H9 (cell line): ENCODE measurements at regions not wholly inside any gene's neighbourhood (a gene's known extent, or its start where the extent isn't known, plus 50 kb on each side); places are given as distances from the start of the nearest gene placed in this dataset.

Experiments used
- DNase-seq: peaks from one replicate; pipeline ENCODE4 v3.0.0-alpha.2; 2017
- H2AFZ ChIP-seq: one replicate; pipeline ENCODE4 v1.6.1; 2013; ENCODE audit warnings: mild to moderate bottlenecking, low read length, control low read depth, moderate library complexity
- H2AK5ac ChIP-seq: 2 replicates; pipeline ENCODE4 v1.6.1; 2013; ENCODE audit warnings: low read length, control low read depth, mixed read lengths; ENCODE audit not compliant: insufficient read length
- H2BK120ac ChIP-seq: one replicate; pipeline ENCODE4 v1.6.1; 2013; ENCODE audit warnings: low read depth, mild to moderate bottlenecking, low read length, control low read depth, inconsistent platforms; ENCODE audit not compliant: poor library complexity, severe bottlenecking
- H2BK12ac ChIP-seq: 2 replicates; pipeline ENCODE4 v1.6.1; 2013; ENCODE audit warnings: low read length, control low read depth, mixed read lengths, low read depth; ENCODE audit not compliant: insufficient read length
- H2BK15ac ChIP-seq: 2 replicates; pipeline ENCODE4 v1.6.1; 2013; ENCODE audit warnings: low read depth, low read length, control low read depth
- H2BK20ac ChIP-seq: one replicate; pipeline ENCODE4 v1.6.1; 2013; ENCODE audit warnings: low read depth, mild to moderate bottlenecking, low read length, control low read depth, inconsistent platforms; ENCODE audit not compliant: poor library complexity, severe bottlenecking
- H2BK5ac ChIP-seq: 2 replicates; pipeline ENCODE4 v1.6.1; 2013; ENCODE audit warnings: low read length, control low read depth, mixed read lengths; ENCODE audit not compliant: insufficient read length
- H3K14ac ChIP-seq: 2 replicates; pipeline ENCODE4 v1.6.1; 2013; ENCODE audit warnings: low read length, control low read depth; ENCODE audit not compliant: insufficient read depth
- H3K18ac ChIP-seq: 2 replicates; pipeline ENCODE4 v1.6.1; 2013; ENCODE audit warnings: low read depth, mild to moderate bottlenecking, mixed read lengths, low read length, control low read depth; ENCODE audit not compliant: insufficient read length
- H3K23ac ChIP-seq: 2 replicates; pipeline ENCODE4 v1.6.1; 2013; ENCODE audit warnings: low read length, control low read depth, mixed read lengths, low read depth; ENCODE audit not compliant: insufficient read length
- H3K23me2 ChIP-seq: 2 replicates; pipeline ENCODE4 v1.6.1; 2013; ENCODE audit warnings: low read depth, mild to moderate bottlenecking, mixed read lengths, low read length, control low read depth; ENCODE audit not compliant: insufficient read length, poor library complexity, severe bottlenecking
- H3K27ac ChIP-seq: 2 replicates; pipeline ENCODE4 v1.5.1; 2013; ENCODE audit warnings: low read length, control low read depth, mixed read lengths, low read depth; ENCODE audit not compliant: insufficient read length
- H3K27me3 ChIP-seq: 2 replicates; pipeline ENCODE4 v1.6.1; 2013; ENCODE audit warnings: low read length, control low read depth, inconsistent platforms; ENCODE audit not compliant: insufficient read depth
- H3K4ac ChIP-seq: 2 replicates; pipeline ENCODE4 v1.6.1; 2013; ENCODE audit warnings: low read depth, mild to moderate bottlenecking, control low read depth, inconsistent platforms, low read length, moderate library complexity
- H3K4me1 ChIP-seq: 2 replicates; pipeline ENCODE4 v1.6.1; 2013; ENCODE audit warnings: low read length, control low read depth, inconsistent platforms; ENCODE audit not compliant: insufficient read depth
- H3K4me2 ChIP-seq: 2 replicates; pipeline ENCODE4 v1.6.1; 2013; ENCODE audit warnings: low read length, control low read depth, mixed read lengths; ENCODE audit not compliant: insufficient read length, insufficient read depth
- H3K56ac ChIP-seq: 2 replicates; pipeline ENCODE4 v1.6.1; 2013; ENCODE audit warnings: low read depth, mild to moderate bottlenecking, mixed read lengths, low read length, control low read depth; ENCODE audit not compliant: insufficient read length
- H3K79me1 ChIP-seq: 2 replicates; pipeline ENCODE4 v1.6.1; 2013; ENCODE audit warnings: low read depth, mild to moderate bottlenecking, moderate library complexity, low read length, control low read depth, inconsistent platforms; ENCODE audit not compliant: insufficient read depth, poor library complexity, severe bottlenecking
- H3K79me2 ChIP-seq: 2 replicates; pipeline ENCODE4 v1.6.1; 2013; ENCODE audit warnings: low read length, control low read depth, inconsistent platforms; ENCODE audit not compliant: insufficient read depth
- H3K9ac ChIP-seq: 2 replicates; pipeline ENCODE4 v1.6.1; 2013; ENCODE audit warnings: low read length, control low read depth, mixed read lengths; ENCODE audit not compliant: insufficient read length; ENCODE audit errors: extremely low read depth
- H3K9me3 ChIP-seq: one replicate; pipeline ENCODE4 v1.6.1; 2013; ENCODE audit warnings: low read depth, low read length, inconsistent platforms; ENCODE audit not compliant: control insufficient read depth
- H3T11ph ChIP-seq: one replicate; pipeline ENCODE4 v1.6.1; 2013; ENCODE audit warnings: mild to moderate bottlenecking, low read length, control low read depth, inconsistent platforms
- H4K20me1 ChIP-seq: one replicate; pipeline ENCODE4 v1.6.1; 2013; ENCODE audit not compliant: control insufficient read depth, insufficient read length, insufficient read depth
- H4K5ac ChIP-seq: 2 replicates; pipeline ENCODE4 v1.6.1; 2013; ENCODE audit warnings: low read depth, mild to moderate bottlenecking, mixed read lengths, low read length, control low read depth; ENCODE audit not compliant: insufficient read length
- H4K8ac ChIP-seq: replicated peaks from 2 replicates; pipeline ENCODE4 v1.6.1; 2013; ENCODE audit warnings: low read length, control low read depth, mixed read lengths, low read depth; ENCODE audit not compliant: insufficient read length
- H4K91ac ChIP-seq: 2 replicates; pipeline ENCODE4 v1.6.1; 2013; ENCODE audit warnings: low read depth, mild to moderate bottlenecking, moderate library complexity, mixed read lengths, low read length, control low read depth; ENCODE audit not compliant: insufficient read length
- H3K27ac Mint-ChIP-seq, 3 experiments: 2 replicates in 2 of 3; 3 replicates in 1 of 3; pipeline ENCODE4 v1.8.0; 2020 to 2021; ENCODE audit warnings: mixed read lengths in 3 of 3, mild to moderate bottlenecking in 1 of 3, moderate library complexity in 1 of 3
- H3K27me3 Mint-ChIP-seq: 2 replicates; pipeline ENCODE4 v1.8.0; 2021; ENCODE audit warnings: low read depth, mild to moderate bottlenecking, moderate library complexity, mixed read lengths
- H3K36me3 Mint-ChIP-seq, 3 experiments: 2 replicates in 2 of 3; 3 replicates in 1 of 3; pipeline ENCODE4 v1.8.0; 2020 to 2021; ENCODE audit warnings: low read depth in 3 of 3, mixed read lengths in 3 of 3; ENCODE audit not compliant: insufficient read depth in 1 of 3
- H3K4me1 Mint-ChIP-seq, 2 experiments: 2 replicates each; pipeline ENCODE4 v1.8.0; 2020; ENCODE audit warnings: mixed read lengths in 2 of 2
- H3K4me3 Mint-ChIP-seq, 2 experiments: 2 replicates in 1 of 2; 3 replicates in 1 of 2; pipeline ENCODE4 v1.8.0; 2020 to 2021; ENCODE audit warnings: mild to moderate bottlenecking in 2 of 2, mixed read lengths in 2 of 2, moderate library complexity in 1 of 2
- H3K9me3 Mint-ChIP-seq, 2 experiments: 2 replicates in 1 of 2; 3 replicates in 1 of 2; pipeline ENCODE4 v1.8.0; 2020; ENCODE audit warnings: mild to moderate bottlenecking in 2 of 2, mixed read lengths in 2 of 2, moderate library complexity in 1 of 2
- CTCF ChIP-seq: fragments of 200-600 bp; sonication (generic); conservative IDR thresholded peaks from 3 replicates; pipeline ENCODE4 v1.8.0; 2021; ENCODE audit warnings: antibody characterized with exemption, mild to moderate bottlenecking

DNA sequence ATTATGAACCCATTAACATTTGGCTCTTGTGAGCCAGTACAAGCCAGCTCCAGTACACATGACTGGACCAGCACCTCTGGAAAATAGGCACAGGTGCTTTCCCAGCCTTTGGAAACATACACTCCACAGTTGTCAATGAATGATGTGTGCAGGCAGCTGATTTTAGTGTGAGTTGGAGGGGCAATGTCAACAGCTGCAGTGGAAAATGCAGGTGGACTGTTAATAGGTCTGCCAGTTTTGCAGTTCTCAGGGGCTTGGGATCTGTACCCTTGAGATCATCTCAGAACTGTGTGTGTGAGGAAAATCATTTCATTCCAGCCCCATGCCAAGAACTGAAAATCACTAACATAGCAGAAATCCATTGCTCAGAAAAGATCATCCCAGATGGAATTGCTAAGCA, 81.7 kb upstream of the CHRDL1 start:
- Mint-ChIP-seq H3K27ac (no peak overlapping the region), H3K4me3 (no peak overlapping the region), H3K4me1 (no peaks in the 10 kb centered on the region), H3K27me3 (peaks cover 4% of the 10 kb centered on the region; the same call in 1 of the 2 replicates), H3K36me3 (peaks cover 0 to 15% (median 6%) of the 10 kb centered on the region in 3 experiments; a peak in 2 of 7 replicates), H3K9me3 (peaks cover 15 to 16% of the 10 kb centered on the region in 2 experiments)
- H4K91ac ChIP-seq: no peak overlapping the region
- no peak overlapping the region for H4K8ac ChIP-seq
- no peaks in the 10 kb centered on the region for H3K27me3 ChIP-seq
- H2BK20ac ChIP-seq: no peak overlapping the region
- no peak overlapping the region for H2BK120ac ChIP-seq
- H3K4me1 ChIP-seq: no peaks in the 10 kb centered on the region
- no peak overlapping the region for H2BK5ac ChIP-seq
- no peaks in the 10 kb centered on the region for H3K23me2 ChIP-seq
- no peak for DNase-seq
- no peaks in the 10 kb centered on the region for H4K20me1 ChIP-seq
- no peak overlapping the region for H3K14ac ChIP-seq
- no peak overlapping the region for H3K4me2 ChIP-seq
- no peak for TF ChIP-seq CTCF
- H3K79me1 ChIP-seq: no peaks in the 10 kb centered on the region
- H3K79me2 ChIP-seq: no peaks in the 10 kb centered on the region
- no peak overlapping the region for H3K9ac ChIP-seq
- H3K27ac ChIP-seq: no peak overlapping the region
- no peaks in the 10 kb centered on the region for H3K9me3 ChIP-seq
- no peak overlapping the region for H2BK12ac ChIP-seq
- no peak overlapping the region for H2AK5ac ChIP-seq
- H2AFZ ChIP-seq: no peak overlapping the region
- no peak overlapping the region for H3K23ac ChIP-seq
- H3K4ac ChIP-seq: no peak overlapping the region
- no peak overlapping the region for H3K18ac ChIP-seq
- H3T11ph ChIP-seq: no peak overlapping the region
- H4K5ac ChIP-seq: no peak overlapping the region
- H2BK15ac ChIP-seq: no peak overlapping the region
- H3K56ac ChIP-seq: no peak overlapping the region
